Calu3 (cell line): ENCODE measurements at regions not wholly inside any gene's neighbourhood (a gene's known extent, or its start where the extent isn't known, plus 50 kb on each side); places are given as distances from the start of the nearest gene placed in this dataset.
"Not testable (repeated sequence)": the region's sequence is repeated elsewhere in the genome, so short reads cannot be mapped to it uniquely, and the experiment has no call there.

Experiments used
- BruUV-seq: library from RNA; stranded (reverse); fragments of 400-500 nt; replicated peaks from 2 replicates; lab custom pipeline; 2021; lab: Mats Ljungman, UMichigan
- CTCF ChIA-PET: fragments of 300-600 bp; sonication (Branson Sonifier 250); formaldehyde crosslinking; loops from one replicate; lab custom pipeline; 2022; ENCODE audit warnings: antibody characterized with exemption; lab: Charles Lee
- DNase-seq: peaks from one replicate; pipeline ENCODE4 v3.0.0; 2022
- H3K27ac Mint-ChIP-seq: one replicate; pipeline ENCODE4 v1.8.0; 2022; ENCODE audit warnings: mixed read lengths; ENCODE audit not compliant: unreplicated experiment
- H3K27me3 Mint-ChIP-seq: one replicate; pipeline ENCODE4 v1.8.0; 2022; ENCODE audit warnings: mixed read lengths; ENCODE audit not compliant: unreplicated experiment
- H3K36me3 Mint-ChIP-seq: one replicate; pipeline ENCODE4 v1.8.0; 2022; ENCODE audit warnings: mild to moderate bottlenecking, moderate library complexity, mixed read lengths; ENCODE audit not compliant: insufficient read depth, unreplicated experiment
- H3K4me1 Mint-ChIP-seq: one replicate; pipeline ENCODE4 v1.8.0; 2022; ENCODE audit warnings: mild to moderate bottlenecking, low read depth, mixed read lengths; ENCODE audit not compliant: unreplicated experiment
- H3K4me3 Mint-ChIP-seq: one replicate; pipeline ENCODE4 v1.8.0; 2022; ENCODE audit warnings: mild to moderate bottlenecking, low read depth, moderate library complexity, mixed read lengths; ENCODE audit not compliant: unreplicated experiment
- H3K9me3 Mint-ChIP-seq: one replicate; pipeline ENCODE4 v1.8.0; 2022; ENCODE audit warnings: low read depth, mixed read lengths; ENCODE audit not compliant: unreplicated experiment
- CTCF ChIP-seq: fragments of 200-600 bp; IDR thresholded peaks from one replicate; pipeline ENCODE4 v1.8.0; 2022; ENCODE audit warnings: antibody characterized with exemption; ENCODE audit not compliant: unreplicated experiment
- intact Hi-C: fragments of 100-400 bp; cut with micrococcal nuclease; formaldehyde crosslinking; loops from one replicate; pipeline ENCODE4 v1.10.0; 2022; ENCODE audit not compliant: unreplicated experiment

DNA sequence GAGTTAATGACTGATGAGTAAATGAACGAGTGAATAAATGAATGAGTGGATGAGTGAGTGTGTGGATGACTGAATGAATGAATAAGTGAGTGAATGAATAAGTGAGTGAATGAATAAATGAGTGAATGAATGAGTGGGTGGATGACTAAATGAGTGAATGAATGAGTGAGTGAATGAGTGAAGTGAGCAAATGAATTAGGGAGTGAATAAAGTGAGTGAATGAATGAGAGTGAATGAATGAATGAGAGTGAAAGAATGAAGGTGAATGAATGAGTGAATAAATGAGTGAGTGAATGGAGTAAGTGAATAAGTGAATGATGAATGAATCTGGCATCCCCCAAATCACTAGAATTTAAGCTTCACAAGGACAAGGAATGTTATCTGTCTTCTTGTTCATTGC is 1253.0 kb downstream of the TYW1 start:
- no peak for TF ChIP-seq CTCF
- DNase-seq, result no peak
- no peaks in the 10 kb centered on the region for H3K4me1 Mint-ChIP-seq

GRCh38 chr7:68250143-68250542 is 1253.5 kb downstream of the TYW1 start:
- intact Hi-C loops, result no loop called here
- no peak for DNase-seq
- Mint-ChIP-seq H3K27ac (no peak overlapping the region), H3K4me3 (no peak overlapping the region), H3K36me3 (no peaks in the 10 kb centered on the region), H3K4me1 (no peaks in the 10 kb centered on the region), H3K27me3 (no peaks in the 10 kb centered on the region), H3K9me3 (peaks cover 15% of the 10 kb centered on the region)
- TF ChIP-seq CTCF, result no peak
- CTCF ChIA-PET, result no interaction called here
- BruUV-seq, result no TSS peak

More for the DNA sequence above, 1253.0 kb downstream of the TYW1 start:
- peaks cover 11% of the 10 kb centered on the region for H3K9me3 Mint-ChIP-seq
- intact Hi-C loops, result no loop called here
- no peak overlapping the region for H3K4me3 Mint-ChIP-seq
- BruUV-seq, result no TSS peak
- CTCF ChIA-PET, result no interaction called here
- no peak overlapping the region for H3K27ac Mint-ChIP-seq
- no peaks in the 10 kb centered on the region for H3K27me3 Mint-ChIP-seq
- H3K36me3 Mint-ChIP-seq, result no peaks in the 10 kb centered on the region

DNA sequence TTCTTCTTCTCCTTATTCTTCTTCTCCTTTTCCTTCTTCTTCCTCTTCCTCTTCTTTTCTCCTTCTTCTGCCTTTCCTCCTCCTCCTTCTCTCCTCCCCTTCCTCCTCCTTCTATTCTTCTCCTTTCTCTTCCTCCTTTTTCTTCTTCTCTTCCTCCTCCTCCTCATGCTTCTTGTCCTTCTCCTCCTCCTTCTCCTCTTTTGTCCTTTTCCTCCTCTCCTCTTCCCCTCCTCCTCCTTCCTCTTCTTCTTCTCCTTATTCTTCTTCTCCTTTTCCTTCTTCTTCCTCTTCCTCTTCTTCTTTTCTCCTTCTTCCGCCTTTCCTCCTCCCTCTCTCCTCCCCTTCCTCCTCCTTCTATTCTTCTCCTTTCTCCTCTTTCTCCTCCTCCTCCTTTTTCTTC is 1258.2 kb downstream of the TYW1 start:
- H3K9me3 Mint-ChIP-seq, H3K27me3 Mint-ChIP-seq, BruUV-seq, CTCF ChIA-PET, H3K4me1 Mint-ChIP-seq, H3K27ac Mint-ChIP-seq, H3K36me3 Mint-ChIP-seq, H3K4me3 Mint-ChIP-seq, intact Hi-C loops, DNase-seq: not testable (repeated sequence)

DNA sequence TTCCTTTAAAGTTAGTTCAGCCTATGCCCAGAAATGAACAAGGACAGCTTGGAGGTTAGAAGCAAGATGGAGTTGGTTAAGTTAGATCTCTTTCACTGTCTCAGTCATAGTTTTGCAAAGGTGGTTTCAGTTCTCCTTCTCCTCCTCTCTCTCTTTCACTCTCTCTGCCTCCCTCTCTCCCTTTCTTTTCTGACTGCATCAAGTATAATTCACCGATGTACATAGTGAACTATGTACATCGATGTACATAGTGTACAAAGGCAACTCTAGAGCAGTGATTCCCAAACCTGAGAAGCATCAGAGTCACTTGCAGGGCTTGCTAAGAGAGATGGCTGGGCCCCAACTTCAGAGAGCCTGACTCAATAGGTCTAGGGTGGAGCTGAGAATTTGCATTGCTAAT is 1259.7 kb downstream of the TYW1 start:
- CTCF ChIA-PET, result no interaction called here
- Mint-ChIP-seq H3K9me3 (peaks cover 16% of the 10 kb centered on the region), H3K27me3 (no peaks in the 10 kb centered on the region), H3K27ac (no peak overlapping the region), H3K4me3 (no peak overlapping the region), H3K4me1 (no peaks in the 10 kb centered on the region), H3K36me3 (no peaks in the 10 kb centered on the region)
- BruUV-seq, result no TSS peak
- TF ChIP-seq CTCF, result no peak
- intact Hi-C loops, result no loop called here
- no peak for DNase-seq

- Mint-ChIP-seq H3K27me3 (no peaks in the 10 kb centered on the region), H3K36me3 (no peaks in the 10 kb centered on the region), H3K27ac (no peak overlapping the region), H3K4me1 (no peaks in the 10 kb centered on the region), H3K9me3 (peaks cover 18% of the 10 kb centered on the region), H3K4me3 (no peak overlapping the region)
- BruUV-seq, result no TSS peak
- intact Hi-C loops, result no loop called here
- CTCF ChIA-PET, result no interaction called here
- TF ChIP-seq CTCF, result no peak
- DNase-seq, result no peak
Observed at GRCh38 chr7:68258609-68259008, 1262.0 kb downstream of the TYW1 start.
